HEK293 (cell line): ENCODE measurements at regions not wholly inside any gene's neighbourhood (a gene's known extent, or its start where the extent isn't known, plus 50 kb on each side); places are given as distances from the start of the nearest gene placed in this dataset.

Experiments used
- CTCF ChIA-PET: fragments of 350-600 bp; formaldehyde crosslinking; extraction: SDS; loops from one replicate; lab custom pipeline; 2021; ENCODE audit warnings: antibody characterized with exemption; lab: Yijun Ruan, JAX
- POLR2A ChIA-PET: fragments of 300-600 bp; formaldehyde crosslinking; extraction: SDS; loops from one replicate; lab custom pipeline; 2020; ENCODE audit warnings: antibody characterized with exemption, inconsistent platforms; lab: Yijun Ruan, JAX
- H3K27ac ChIP-seq: fragments of 200-500 bp; sonication (Bioruptor generic); 2 replicates; pipeline ENCODE4 v1.5.1; 2014; ENCODE audit warnings: low read depth, low read length, control low read depth, inconsistent platforms; ENCODE audit errors: extremely low read depth
- H3K36me3 ChIP-seq, 2 experiments: fragments of 200-500 bp in 1 of 2; sonication (Bioruptor generic) in 1 of 2; 1 replicate in 1 of 2; 2 replicates in 1 of 2; pipeline ENCODE4 v1.5.1; 2014 to 2017; ENCODE audit warnings: inconsistent platforms in 2 of 2, low read length in 2 of 2; ENCODE audit not compliant: control insufficient read depth in 2 of 2, insufficient read depth in 1 of 2
- H3K4me1 ChIP-seq: fragments of 200-500 bp; sonication (Bioruptor generic); 2 replicates; pipeline ENCODE4 v1.5.1; 2014; ENCODE audit warnings: mild to moderate bottlenecking, low read length, inconsistent platforms; ENCODE audit not compliant: control insufficient read depth, insufficient read depth
- H3K4me3 ChIP-seq: 2 replicates; pipeline ENCODE4 v1.5.1; 2011; ENCODE audit warnings: low read depth, mild to moderate bottlenecking, control low read depth, low read length, moderate library complexity
- H3K9me3 ChIP-seq: fragments of 200-500 bp; sonication (Bioruptor generic); 2 replicates; pipeline ENCODE4 v1.5.1; 2014; ENCODE audit warnings: low read depth, low read length, inconsistent platforms; ENCODE audit not compliant: control insufficient read depth, insufficient read depth
- BCL11B ChIP-seq: fragments of 450-650 bp; formaldehyde crosslinking; IDR thresholded peaks from 2 replicates; pipeline ENCODE4 v1.5.1; 2016; ENCODE audit warnings: low read depth, missing biosample characterization, missing genetic modification characterization
- BCL6B ChIP-seq: fragments of 450-650 bp; formaldehyde crosslinking; IDR thresholded peaks from 2 replicates; pipeline ENCODE4 v1.5.1; 2017; ENCODE audit warnings: missing biosample characterization, missing genetic modification characterization
- KLF9 ChIP-seq: fragments of 450-650 bp; formaldehyde crosslinking; IDR thresholded peaks from 2 replicates; pipeline ENCODE4 v1.5.1; 2016; ENCODE audit warnings: missing biosample characterization, missing genetic modification characterization, low read depth
- PRDM2 ChIP-seq: fragments of 450-650 bp; formaldehyde crosslinking; IDR thresholded peaks from 2 replicates; pipeline ENCODE4 v1.5.1; 2016; ENCODE audit warnings: missing biosample characterization, missing genetic modification characterization, borderline replicate concordance
- YY1 ChIP-seq: fragments of 450-650 bp; formaldehyde crosslinking; IDR thresholded peaks from 2 replicates; pipeline ENCODE4 v1.5.1; 2018; ENCODE audit warnings: missing biosample characterization, missing genetic modification characterization
- ZBTB17 ChIP-seq: fragments of 450-650 bp; formaldehyde crosslinking; IDR thresholded peaks from 2 replicates; pipeline ENCODE4 v1.5.1; 2016; ENCODE audit warnings: missing biosample characterization, missing genetic modification characterization
- ZEB2 ChIP-seq: fragments of 450-650 bp; formaldehyde crosslinking; IDR thresholded peaks from 2 replicates; pipeline ENCODE4 v1.5.1; 2016; ENCODE audit warnings: missing biosample characterization, missing genetic modification characterization
- ZIC2 ChIP-seq: fragments of 450-650 bp; formaldehyde crosslinking; IDR thresholded peaks from 2 replicates; pipeline ENCODE4 v1.5.1; 2016; ENCODE audit warnings: missing biosample characterization, missing genetic modification characterization
- ZNF133 ChIP-seq: fragments of 450-650 bp; formaldehyde crosslinking; IDR thresholded peaks from 2 replicates; pipeline ENCODE4 v1.5.1; 2016; ENCODE audit warnings: missing biosample characterization, missing genetic modification characterization
- ZNF174 ChIP-seq: fragments of 450-650 bp; formaldehyde crosslinking; IDR thresholded peaks from 2 replicates; pipeline ENCODE4 v1.5.0; 2017; ENCODE audit warnings: missing biosample characterization, mild to moderate bottlenecking, missing genetic modification characterization
- ZNF211 ChIP-seq: fragments of 450-650 bp; formaldehyde crosslinking; IDR thresholded peaks from 2 replicates; pipeline ENCODE4 v1.5.1; 2016; ENCODE audit warnings: low read depth, missing biosample characterization, missing genetic modification characterization
- ZNF280C ChIP-seq: fragments of 450-650 bp; formaldehyde crosslinking; IDR thresholded peaks from 2 replicates; pipeline ENCODE4 v1.5.1; 2016; ENCODE audit warnings: missing biosample characterization, missing genetic modification characterization
- ZNF404 ChIP-seq: fragments of 450-650 bp; formaldehyde crosslinking; IDR thresholded peaks from 2 replicates; pipeline ENCODE4 v1.5.1; 2017; ENCODE audit warnings: missing biosample characterization, missing genetic modification characterization
- ZNF518A ChIP-seq: fragments of 450-650 bp; formaldehyde crosslinking; conservative IDR thresholded peaks from 2 replicates; pipeline ENCODE4 v1.5.1; 2016; ENCODE audit warnings: low read depth, missing biosample characterization, missing genetic modification characterization
- ZNF530 ChIP-seq: fragments of 450-650 bp; formaldehyde crosslinking; IDR thresholded peaks from 2 replicates; pipeline ENCODE4 v1.5.1; 2016; ENCODE audit warnings: low read depth, missing biosample characterization, missing genetic modification characterization
- ZNF580 ChIP-seq: fragments of 450-650 bp; formaldehyde crosslinking; IDR thresholded peaks from 2 replicates; pipeline ENCODE4 v1.5.1; 2016; ENCODE audit warnings: missing biosample characterization, missing genetic modification characterization
- ZNF747 ChIP-seq: fragments of 450-650 bp; formaldehyde crosslinking; IDR thresholded peaks from 2 replicates; pipeline ENCODE4 v1.5.1; 2016; ENCODE audit warnings: missing biosample characterization, missing genetic modification characterization

- no peak for TF ChIP-seq PRDM2 (tag by site-specific recombination)
- TF ChIP-seq ZNF530 (tag by site-specific recombination): no peak
- TF ChIP-seq ZEB2 (tag by site-specific recombination): no peak
These were observed 198.3 kb upstream of the CNTNAP5 start (continued) for GRCh38 chr2:123826729-123827271.

GRCh38 chr2:123839326-123839725, 185.8 kb upstream of the CNTNAP5 start:
- Histone ChIP-seq H3K27ac (no peak overlapping the region), H3K4me1 (no peaks in the 10 kb centered on the region), H3K9me3 (no peaks in the 10 kb centered on the region), H3K36me3 (no peaks in the 10 kb centered on the region), H3K4me3 (no peak overlapping the region)
- ChIA-PET CTCF (no interaction called here), POLR2A (no interaction called here)
- TF ChIP-seq ZNF174 (tag by site-specific recombination): no peak
- no peak for TF ChIP-seq ZIC2 (tag by site-specific recombination)
- no peak for TF ChIP-seq BCL6B (tag by site-specific recombination)
- no peak for TF ChIP-seq KLF9 (tag by site-specific recombination)
- TF ChIP-seq ZBTB17 (tag by site-specific recombination): no peak
- no peak for TF ChIP-seq ZNF211 (tag by site-specific recombination)
- no peak for TF ChIP-seq YY1 (tag by site-specific recombination)
- TF ChIP-seq ZNF133: no peak
- TF ChIP-seq ZNF580 (tag by site-specific recombination): no peak
- TF ChIP-seq BCL11B (tag by site-specific recombination): no peak

- H3K4me1 ChIP-seq: no peaks in the 10 kb centered on the region
- no peak overlapping the region for H3K4me3 ChIP-seq
- H3K9me3 ChIP-seq: no peaks in the 10 kb centered on the region
- no peaks in the 10 kb centered on the region for H3K36me3 ChIP-seq
- no peak overlapping the region for H3K27ac ChIP-seq
- POLR2A ChIA-PET: no interaction called here
- CTCF ChIA-PET: interaction anchor here (0.6 kb wide), 1 partner anchor 92 kb away, joined by 3 read pairs; no protein-coding TSS in a partner anchor
- TF ChIP-seq ZNF280C (tag by site-specific recombination): no peak
- no peak for TF ChIP-seq ZNF747
- TF ChIP-seq ZNF518A: no peak
- TF ChIP-seq ZNF404: no peak
These were observed 185.1 kb upstream of the CNTNAP5 start for GRCh38 chr2:123840016-123840415.
